CD4-positive, alpha-beta T cell treated with Interleukin-21 for 1 hour (primary cell): ENCODE measurements at regions not wholly inside any gene's neighbourhood (a gene's known extent, or its start where the extent isn't known, plus 50 kb on each side); places are given as distances from the start of the nearest gene placed in this dataset.

ENCODE experiments used
- DNase-seq: peaks from one replicate; pipeline ENCODE4 v3.0.0-alpha.2; 2020

- no peak for DNase-seq
Observed at GRCh38 chr2:2392332-2392731, 61.3 kb upstream of the MYT1L start.

GRCh38 chr2:2389215-2389614 is 58.1 kb upstream of the MYT1L start:
- DNase-seq: no peak
